GM13976 (cell line): ENCODE measurements at regions not wholly inside any gene's neighbourhood (a gene's known extent, or its start where the extent isn't known, plus 50 kb on each side); places are given as distances from the start of the nearest gene placed in this dataset.
A peak's percentile ranks its signal among the peaks of the same experiment; 100 is the strongest.

Experiments used
- DNase-seq: peaks from one replicate; pipeline ENCODE4 v3.0.0; 2012; ENCODE audit warnings: low spot score
- in situ Hi-C: fragments of 300-500 bp; cut with MboI; formaldehyde crosslinking; loops from one replicate; pipeline ENCODE4 v1.12.0; 2022; ENCODE audit warnings: low sequenced_read_pairs, mixed read lengths, inconsistent platforms; ENCODE audit not compliant: unreplicated experiment
- TF ChIP-seq, protein P1 (sequence below): IDR thresholded peaks from 2 replicates; pipeline ENCODE4 v1.5.1; 2012; ENCODE audit warnings: borderline replicate concordance, mild to moderate bottlenecking; ENCODE audit not compliant: insufficient read depth; ENCODE audit errors: extremely low read depth, missing control alignments, control extremely low read depth

DNA sequence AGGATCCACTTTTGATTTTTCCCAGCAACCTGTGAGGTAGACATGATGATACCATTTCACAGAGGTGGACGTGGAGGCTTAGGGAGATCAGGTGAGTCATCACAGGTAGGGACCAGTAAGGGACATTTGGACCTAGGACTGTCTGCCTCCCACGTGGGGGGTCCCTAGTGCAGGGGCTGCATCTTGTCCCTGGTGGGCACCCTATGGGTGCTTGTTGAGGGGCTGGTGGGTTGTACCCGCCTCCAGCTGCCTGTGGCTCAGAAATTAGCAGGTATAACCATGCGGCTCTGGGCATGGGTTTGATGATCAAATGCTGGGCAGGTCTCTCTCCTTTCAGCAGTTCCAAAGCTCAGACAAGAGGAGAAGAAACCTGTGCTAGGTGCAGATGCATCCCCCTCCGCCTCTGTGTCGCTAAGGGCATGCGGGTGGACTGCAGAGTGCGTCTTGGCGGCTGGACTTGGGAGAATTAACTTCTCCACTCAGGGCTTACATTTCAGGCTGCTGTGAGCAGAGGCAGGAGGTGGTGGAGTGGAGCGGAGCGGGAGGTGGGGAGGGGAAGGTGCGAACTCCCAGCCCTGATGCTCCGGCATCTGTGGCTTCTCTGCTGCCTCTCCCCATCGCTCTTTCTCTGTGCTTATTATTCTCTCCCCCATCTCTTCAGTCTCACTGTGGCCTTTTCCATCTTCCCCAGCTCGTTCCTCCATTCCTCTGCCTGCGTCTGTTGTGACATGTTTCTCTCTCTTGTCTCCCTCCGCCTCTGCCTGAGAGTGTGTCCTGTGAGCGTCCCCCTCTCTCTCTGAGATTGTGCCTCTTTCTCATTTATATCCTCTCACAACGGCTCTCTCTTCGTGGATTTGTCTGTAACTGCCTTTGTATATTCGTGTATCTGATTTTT, 146.8 kb downstream of the PTPRU start:
- TF ChIP-seq, protein P1, sequence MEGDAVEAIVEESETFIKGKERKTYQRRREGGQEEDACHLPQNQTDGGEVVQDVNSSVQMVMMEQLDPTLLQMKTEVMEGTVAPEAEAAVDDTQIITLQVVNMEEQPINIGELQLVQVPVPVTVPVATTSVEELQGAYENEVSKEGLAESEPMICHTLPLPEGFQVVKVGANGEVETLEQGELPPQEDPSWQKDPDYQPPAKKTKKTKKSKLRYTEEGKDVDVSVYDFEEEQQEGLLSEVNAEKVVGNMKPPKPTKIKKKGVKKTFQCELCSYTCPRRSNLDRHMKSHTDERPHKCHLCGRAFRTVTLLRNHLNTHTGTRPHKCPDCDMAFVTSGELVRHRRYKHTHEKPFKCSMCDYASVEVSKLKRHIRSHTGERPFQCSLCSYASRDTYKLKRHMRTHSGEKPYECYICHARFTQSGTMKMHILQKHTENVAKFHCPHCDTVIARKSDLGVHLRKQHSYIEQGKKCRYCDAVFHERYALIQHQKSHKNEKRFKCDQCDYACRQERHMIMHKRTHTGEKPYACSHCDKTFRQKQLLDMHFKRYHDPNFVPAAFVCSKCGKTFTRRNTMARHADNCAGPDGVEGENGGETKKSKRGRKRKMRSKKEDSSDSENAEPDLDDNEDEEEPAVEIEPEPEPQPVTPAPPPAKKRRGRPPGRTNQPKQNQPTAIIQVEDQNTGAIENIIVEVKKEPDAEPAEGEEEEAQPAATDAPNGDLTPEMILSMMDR: no peak
- DNase-seq: no peak
- in situ Hi-C loops: no loop called here

DNA sequence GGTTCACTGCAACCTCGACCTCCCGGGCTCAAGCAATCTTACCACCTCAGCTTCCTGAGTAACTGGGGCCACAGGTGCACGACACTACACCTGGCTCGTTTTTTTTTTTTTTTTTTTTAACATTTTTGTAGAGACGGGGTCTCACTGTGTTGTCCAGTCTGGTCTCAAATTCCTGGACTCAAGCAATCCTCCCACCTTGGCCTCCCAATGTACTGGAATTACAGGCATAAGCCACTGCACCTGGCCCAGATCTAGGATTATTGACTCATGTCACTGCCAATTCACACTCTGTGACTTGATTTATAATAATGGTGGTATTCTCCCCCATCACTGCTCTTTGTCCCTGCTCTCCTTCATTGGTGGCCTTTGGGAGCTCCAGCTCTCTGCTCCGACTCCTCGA, 145.1 kb downstream of the PTPRU start:
- TF ChIP-seq, protein P1: no peak
- DNase-seq: no peak
- in situ Hi-C loops: no loop called here

DNA sequence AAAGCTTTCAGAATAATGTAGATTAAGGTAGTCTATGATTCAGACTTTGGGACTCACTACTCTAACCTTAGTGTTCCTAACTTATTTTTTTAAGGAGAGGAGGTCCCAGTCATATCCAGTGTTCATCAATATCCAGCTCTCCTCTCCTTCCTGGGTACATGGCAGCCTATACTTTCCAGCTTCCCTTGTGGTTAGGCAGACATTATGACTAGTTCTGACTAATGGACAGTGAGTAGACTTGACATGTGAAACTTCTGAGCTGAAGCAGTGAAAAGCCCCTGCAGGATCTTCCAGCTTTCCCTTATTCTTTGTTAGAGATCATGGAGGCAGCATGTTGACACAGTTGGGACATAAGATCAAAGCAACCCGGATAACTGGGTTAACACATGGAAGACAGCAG, 144.2 kb downstream of the PTPRU start:
- DNase-seq: no peak
- in situ Hi-C loops: no loop called here

DNA sequence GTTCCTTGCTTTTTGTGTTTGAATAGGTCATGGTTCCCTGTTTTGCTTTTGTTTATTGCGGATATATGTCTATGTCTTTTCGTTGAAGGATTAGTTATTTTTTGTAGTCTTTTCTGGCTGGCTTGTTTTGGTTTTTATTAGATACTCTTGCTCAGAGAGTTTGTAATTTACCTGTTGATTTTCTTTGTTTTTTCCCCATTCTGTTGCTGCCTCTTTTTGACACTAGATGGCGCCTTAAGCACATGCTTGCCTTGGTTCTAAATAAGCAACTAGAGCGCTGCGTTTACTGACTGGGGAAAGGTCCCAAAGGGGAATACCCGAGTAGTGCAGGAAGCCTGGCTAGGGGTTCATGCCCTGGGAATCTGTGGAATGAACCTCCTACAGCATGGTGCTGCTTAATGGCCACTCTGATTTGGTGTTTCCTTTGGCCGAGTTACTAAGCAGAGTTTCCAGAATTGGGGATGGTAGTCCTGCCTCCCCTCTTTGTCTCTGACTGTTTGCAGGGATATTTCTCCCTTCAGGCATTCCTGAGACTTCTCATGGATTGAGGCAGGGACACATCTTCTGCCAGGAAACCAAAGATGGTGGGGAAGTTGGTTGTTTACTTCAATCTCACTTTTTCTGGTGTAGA, 143.2 kb downstream of the PTPRU start:
- DNase-seq: no peak
- in situ Hi-C loops: no loop called here
- TF ChIP-seq, protein P1: peak; percentile 4

More for the DNA sequence above, 144.2 kb downstream of the PTPRU start:
- TF ChIP-seq, protein P1: no peak
